GM19324 (cell line): ENCODE measurements at regions not wholly inside any gene's neighbourhood (a gene's known extent, or its start where the extent isn't known, plus 50 kb on each side); places are given as distances from the start of the nearest gene placed in this dataset.
"Not testable (repeated sequence)": the region's sequence is repeated elsewhere in the genome, so short reads cannot be mapped to it uniquely, and the experiment has no call there.

Source experiments
- ATAC-seq: cut with Tn5 transposase; IDR thresholded peaks from one replicate; pipeline ENCODE4 v1.9.1; 2021; ENCODE audit warnings: mild to moderate bottlenecking, moderate library complexity; ENCODE audit not compliant: unreplicated experiment, low FRiP score

DNA sequence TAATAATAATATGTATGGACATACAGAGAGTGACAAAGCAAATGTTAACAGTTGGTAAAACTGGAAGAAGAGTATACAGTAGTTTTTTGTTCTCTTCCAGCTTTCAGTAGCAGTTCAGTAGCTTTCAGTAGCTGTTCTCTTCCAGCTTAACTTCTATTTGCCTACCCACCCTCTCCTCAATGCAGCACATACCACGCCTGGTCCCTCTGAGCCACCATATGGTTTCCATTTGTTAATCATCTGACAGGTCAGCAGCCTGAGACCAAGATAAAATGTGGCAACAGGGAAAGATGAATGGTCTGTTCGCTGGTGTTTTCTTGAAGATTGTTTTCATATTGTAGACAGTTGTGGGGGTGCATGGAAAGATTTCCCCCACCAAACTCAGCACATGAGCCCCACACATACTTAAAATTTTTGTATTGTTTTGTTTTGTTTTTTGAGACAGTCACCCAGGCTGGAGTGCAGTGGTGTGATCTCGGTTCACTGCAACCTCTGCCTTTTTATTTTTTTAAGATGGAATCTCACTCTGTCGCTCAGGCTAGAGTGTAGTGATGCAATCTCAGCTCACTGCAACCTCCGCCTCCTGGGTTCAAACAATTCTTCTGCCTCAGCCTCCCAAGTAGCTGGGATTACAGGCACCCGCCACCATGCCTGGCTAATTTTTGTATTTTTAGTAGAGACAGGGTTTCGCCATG lies 56.8 kb downstream of the ATP6V0E2 start:
- not testable (repeated sequence) for ATAC-seq

GRCh38 chr7:149933776-149934175 lies 60.0 kb downstream of the ATP6V0E2 start:
- ATAC-seq = not testable (repeated sequence)

DNA sequence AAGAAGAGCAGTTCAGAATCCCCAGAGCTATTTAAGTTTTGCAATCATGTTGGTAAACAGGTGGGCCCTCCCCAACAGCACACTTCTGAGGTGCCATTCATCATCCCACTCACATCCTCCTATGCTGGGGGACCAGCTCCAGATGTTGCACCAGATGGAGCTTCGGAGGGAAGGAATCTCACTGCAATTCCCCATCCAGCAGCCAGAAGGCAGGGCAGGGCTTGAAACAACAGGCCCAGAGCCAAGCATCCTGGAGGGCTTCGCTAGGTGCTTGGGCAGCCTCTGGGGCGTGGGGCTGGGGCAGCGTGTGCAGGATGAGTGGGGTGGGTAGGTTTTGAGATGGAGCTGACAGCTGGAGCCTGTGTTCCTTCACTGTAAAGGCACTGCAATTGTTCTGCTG lies 73.6 kb downstream of the ATP6V0E2 start:
- not testable (repeated sequence) for ATAC-seq

GRCh38 chr7:149948444-149948843 lies 74.7 kb downstream of the ATP6V0E2 start:
- not testable (repeated sequence) for ATAC-seq

DNA sequence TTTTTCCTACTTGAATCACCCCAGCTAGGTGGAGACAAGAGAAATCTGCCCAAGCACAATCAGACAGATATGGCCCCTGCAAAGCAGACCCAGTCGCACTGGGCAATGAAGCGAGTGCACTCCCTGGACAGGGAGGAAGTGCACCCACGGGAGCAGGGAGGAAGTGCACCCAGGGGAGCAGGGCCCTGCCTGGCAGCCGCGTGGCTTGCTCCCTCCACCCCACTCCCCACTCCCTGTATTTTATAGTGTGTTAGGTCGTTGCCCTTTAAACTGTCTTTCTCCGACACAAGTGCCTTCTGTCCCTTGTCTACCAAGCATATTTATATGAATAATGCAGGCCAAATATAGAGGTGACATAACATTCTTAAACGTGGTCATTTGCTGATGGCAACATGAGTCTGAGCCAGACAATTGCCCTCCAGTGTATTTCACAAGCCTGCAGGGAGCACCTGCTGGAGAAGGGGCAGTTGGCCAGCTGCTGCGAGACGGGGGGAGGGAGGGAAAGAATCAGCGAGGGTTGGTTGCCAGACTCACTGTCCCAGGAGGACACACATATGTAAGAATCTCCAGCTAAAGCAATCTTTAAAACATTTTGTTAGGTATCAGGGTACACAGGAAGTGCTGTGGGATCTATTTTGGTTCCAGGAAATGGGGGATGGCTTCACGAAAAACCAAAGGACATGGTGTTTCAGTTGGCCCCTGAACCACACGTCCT lies 76.3 kb downstream of the ATP6V0E2 start:
- ATAC-seq = not testable (repeated sequence)

- not testable (repeated sequence) for ATAC-seq
These were observed 76.8 kb downstream of the ATP6V0E2 start for GRCh38 chr7:149950578-149950924.

DNA sequence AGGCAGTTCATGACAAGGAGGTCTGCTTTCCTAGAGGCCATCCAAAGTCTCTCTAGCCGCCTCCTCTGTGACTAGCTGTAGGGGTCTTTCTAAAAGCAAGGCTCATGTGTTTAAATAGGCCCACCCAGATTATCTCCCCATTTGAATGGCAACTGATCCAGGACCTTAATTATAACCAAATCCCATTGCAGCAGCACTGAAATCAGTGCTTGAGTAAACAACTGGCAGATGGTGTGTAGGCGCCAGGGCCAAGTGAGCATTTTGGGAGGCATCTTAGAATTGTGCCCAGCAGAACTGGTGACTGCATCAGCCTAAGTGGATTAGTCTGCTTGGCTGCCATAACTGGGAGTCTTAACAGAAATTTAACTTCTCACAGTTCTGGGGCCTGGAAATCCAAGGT lies 77.8 kb downstream of the ATP6V0E2 start:
- ATAC-seq = not testable (repeated sequence)

DNA sequence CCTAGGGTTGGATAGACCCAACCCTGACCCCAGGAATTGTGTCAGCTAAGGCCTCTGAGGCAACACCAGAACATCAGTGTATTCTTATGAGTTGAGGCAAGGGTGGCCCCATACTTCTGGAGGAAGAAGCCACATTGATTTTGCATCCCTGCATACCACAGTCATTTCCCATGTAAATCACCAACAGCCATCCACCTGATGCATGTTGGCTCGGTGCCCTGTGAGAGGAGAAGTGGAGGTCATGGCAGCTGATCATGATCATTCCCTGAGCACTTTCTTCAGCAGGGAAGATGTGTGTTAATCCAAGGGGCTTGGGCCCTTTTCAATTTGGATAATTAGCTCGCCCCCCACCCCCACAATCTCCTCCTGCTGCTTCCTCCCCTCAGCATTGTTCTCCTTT lies 85.1 kb downstream of the ATP6V0E2 start:
- ATAC-seq = not testable (repeated sequence)

DNA sequence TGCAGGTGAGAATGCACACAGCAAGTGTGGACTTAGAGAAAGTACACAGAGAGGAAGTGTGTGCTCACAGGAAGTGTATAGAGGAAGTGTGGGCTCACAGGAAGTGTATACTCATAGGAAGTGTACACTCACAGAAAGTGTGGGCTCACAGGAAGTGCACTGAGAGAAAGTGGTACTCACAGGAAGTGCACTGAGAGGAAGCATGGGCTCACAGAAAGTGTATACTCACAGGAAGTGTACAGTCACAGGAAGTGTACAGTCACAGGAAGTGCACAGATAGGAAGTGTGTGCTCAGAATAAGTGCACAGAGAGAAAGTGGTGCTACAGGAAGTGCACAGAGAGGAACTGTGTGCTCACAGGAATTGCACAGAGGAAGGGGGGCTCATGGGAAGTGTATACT lies 87.1 kb downstream of the ATP6V0E2 start:
- not testable (repeated sequence) for ATAC-seq

DNA sequence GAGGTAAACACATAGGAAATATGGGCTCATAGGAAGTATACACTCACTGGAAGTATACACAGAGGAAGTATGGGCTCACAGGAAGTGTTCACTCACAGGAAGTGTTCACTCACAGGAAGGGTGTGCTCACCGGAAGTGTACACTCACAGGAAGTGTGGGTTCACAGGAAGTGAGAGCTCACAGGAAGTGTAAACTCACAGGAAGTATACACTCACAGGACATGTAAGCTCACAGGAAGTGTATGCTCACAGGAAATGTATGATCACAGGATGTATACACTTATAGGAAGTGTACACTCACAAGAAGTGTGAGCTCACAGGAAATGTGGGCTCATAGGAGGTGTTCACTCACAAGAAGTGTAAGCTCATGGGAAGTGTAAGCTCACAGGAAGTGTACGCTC lies 88.1 kb downstream of the ATP6V0E2 start:
- ATAC-seq = not testable (repeated sequence)

DNA sequence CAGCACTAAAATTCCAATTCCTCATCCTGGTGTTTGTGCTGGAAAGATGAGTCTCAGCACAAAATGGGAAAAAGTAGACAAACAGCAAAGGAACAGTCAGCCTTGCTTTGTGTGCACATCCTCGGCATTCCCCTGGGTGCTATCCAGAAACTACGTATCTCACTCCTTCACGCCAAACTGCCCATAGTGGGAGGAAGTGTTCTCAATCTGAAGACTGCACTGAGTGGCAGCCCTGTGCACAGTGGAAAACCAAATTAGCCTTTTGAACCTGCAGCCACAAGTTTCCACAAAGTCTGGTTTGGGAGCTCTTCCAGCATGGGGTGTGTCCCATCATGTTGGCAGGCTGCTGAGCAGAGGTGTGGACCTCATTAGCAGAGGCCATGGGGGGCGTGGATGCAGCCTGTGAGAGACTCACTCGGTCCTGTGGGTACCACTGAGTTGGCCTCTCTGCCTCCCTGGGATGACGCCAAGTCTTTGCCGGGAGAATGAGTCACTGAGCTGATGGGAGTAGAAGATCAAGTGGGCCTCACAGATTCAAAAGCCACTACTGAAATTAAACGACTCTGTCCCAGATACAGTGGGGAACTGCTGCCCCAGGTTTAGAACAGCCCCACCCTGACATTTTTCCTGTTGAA lies 89.0 kb downstream of the ATP6V0E2 start:
- ATAC-seq = not testable (repeated sequence)

DNA sequence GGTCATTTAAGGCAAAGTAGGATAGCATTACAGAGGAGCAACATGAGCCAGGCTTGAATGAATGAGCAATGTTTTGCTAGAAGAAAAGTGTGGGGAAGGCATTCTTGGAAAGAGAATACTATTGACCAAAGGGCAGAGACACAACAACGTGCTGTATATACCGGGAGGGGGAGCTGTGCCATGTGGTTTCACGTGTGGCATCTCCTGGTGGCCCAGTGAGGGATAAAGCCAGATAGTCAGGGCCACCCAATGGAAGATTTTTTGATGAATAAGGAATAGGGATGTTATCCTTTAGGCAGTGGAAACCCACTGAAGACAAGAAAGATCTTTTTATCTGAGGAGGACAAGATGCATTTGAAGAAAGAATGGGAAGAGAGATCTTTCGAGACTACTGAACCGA lies 90.2 kb downstream of the ATP6V0E2 start:
- ATAC-seq = not testable (repeated sequence)

DNA sequence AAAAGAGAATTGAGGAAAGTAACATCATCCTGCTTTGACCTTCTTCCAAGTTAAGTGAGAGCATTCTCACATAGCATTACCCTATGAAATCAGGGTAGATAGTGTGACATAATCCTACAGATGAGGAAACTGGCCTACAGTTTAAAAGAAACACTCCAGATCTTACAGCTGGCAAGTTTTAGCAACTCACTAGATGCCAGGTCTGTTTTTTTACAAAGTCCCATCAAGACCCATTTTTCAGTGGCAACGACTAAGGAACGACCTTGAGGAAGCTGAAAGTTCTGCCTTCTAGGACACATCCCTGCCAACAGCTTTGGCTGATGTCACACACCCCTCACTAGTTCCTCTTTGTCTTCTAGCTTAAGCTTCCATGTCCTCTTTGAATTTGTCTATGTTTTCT lies 92.7 kb downstream of the ATP6V0E2 start:
- ATAC-seq = not testable (repeated sequence)

DNA sequence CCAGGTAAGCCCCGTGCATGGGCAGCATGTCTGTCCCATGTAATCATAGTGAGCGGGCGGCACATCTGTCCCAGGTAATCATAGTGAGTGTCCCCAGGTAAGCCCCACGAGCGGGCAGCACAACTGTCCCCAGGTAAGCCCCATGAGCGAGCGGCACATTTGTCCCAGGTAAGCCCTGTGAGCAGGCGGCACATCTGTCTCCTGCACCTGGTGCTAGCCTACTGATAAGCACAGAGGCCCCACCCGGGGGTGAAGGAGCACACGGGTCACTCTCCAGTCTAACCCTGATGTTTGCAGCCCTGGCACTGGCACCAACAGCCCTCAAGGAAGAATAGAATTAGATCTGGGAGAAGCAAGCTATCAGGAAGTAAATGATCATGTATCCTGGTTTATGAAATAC lies 99.2 kb downstream of the ATP6V0E2 start:
- ATAC-seq = not testable (repeated sequence)

DNA sequence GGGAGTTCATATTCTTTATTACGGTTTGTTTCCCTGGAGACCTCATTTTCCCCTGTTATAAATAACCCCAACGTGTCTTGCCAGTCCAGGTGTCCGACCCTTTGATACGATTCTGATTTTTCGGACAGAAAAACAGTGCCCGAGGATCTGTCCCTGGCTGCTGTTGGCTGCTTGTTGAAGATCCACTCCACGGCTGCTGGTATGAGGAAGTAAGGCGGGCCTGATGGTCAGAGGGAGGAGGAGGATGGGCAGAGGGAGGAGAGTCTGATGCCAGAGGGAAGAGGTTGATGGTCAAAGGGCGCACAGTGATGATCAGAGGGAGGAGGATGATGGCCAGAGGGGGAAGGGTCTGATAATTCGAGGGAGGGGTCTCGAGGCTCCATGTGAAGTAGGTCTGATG lies 99.9 kb downstream of the ATP6V0E2 start:
- not testable (repeated sequence) for ATAC-seq

DNA sequence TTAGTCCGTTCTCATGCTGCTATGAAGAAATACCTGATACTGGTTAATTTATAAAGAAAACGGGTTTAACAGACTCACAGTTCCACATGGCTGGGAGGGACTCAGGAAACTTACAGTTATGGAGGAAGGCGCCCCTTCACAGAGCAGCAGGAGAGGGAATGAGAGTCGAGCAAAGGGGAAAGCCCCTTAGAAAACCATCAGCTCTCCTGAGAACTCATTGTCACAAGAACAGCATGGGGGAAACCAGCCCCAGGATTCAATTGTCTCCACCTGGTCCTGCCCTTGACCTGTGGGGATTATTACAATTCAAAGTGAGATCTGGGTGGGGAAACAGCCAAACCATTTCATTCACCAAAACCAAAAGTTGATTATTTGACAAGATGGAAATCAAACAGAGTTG lies 101.8 kb downstream of the ATP6V0E2 start:
- ATAC-seq = not testable (repeated sequence)

DNA sequence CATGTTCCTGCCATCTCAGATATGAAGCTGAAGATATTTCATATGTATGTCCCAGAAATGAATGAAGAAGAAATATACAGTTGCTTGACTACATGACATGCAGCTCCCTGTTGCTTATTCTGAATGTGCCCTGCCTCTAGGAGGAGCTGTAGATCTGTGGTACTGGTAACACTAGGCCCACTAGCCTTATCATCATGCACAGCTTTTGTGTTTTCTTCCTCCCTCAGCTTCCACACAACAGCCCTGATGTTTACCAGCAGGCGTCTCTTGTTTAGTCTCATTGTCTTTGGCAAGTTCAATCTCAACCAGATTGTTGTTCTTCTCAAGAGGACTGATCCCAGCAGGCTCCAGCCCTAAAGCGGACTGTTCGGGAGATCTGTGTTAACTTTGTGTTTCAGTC lies 104.8 kb downstream of the ATP6V0E2 start:
- not testable (repeated sequence) for ATAC-seq

DNA sequence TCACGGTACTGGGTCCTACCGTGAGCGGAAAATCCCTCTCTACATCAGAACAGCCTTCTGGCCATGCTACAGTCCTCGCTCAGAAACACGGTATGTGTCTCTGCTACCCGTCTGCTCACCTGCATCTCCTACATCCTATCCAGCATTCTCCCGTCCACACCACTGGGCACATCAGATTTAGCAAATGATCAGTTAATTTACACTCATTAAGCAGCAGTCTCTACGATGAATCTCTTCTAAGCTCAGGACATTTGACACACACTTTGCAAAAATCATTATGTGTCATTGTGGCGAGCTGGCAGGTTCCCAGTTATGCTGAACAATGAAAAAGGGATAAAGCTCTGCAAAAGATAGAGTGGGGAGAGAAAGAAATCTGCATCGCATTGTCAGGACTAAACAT lies 105.2 kb downstream of the ATP6V0E2 start:
- not testable (repeated sequence) for ATAC-seq

- not testable (repeated sequence) for ATAC-seq
These were observed 108.9 kb downstream of the ATP6V0E2 start for GRCh38 chr7:149982537-149983112.

DNA sequence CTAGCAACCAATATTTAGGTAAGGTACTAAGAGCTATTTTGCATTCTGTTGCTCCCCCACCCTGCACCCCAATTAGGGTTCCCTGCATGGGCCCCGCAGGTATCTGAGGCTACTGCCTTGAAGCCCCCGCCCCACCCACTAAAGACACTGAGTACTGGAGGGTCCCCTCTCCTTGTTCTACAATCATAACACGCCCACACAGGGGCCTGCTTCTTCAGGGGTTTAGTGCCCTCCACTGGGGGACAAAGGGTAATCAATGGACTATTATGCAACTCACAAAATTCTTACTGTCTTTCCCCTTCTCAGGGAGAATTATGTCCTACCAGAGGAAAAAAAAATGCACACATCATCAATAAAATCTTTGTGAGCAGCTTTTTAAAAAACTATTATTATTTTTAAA lies 113.1 kb downstream of the ATP6V0E2 start:
- not testable (repeated sequence) for ATAC-seq

DNA sequence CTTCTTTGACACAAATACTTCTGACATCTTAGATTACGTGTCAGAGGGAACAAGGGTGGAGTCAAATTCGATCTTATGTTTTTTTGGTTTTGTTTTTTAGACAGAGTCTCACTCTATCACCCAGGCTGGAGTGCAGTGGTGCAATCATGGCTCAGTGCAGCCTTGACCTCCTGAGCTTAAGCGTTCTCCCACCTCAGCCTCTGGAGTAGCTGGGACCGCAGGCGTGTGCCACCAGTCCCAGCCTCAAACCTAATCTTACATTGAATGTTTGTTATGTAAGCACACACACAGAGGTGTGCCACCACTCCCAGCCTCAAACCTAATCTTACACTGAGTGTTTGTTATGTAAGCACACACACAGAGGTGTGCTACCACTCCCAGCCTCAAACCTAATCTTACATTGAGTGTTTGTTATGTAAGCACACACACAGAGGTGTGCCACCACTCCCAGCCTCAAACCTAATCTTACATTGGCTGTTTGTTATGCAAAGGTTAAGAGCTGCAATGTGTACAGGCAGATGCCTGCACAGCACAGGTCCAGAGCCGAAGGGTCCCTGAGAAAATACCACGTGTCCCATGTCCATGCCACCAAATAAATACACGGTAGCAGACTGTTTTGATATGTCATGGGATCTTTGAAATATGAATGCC lies 118.0 kb downstream of the ATP6V0E2 start:
- ATAC-seq = not testable (repeated sequence)
